ENCODE measurements at regions not wholly inside any gene's neighbourhood (a gene's known extent, or its start where the extent isn't known, plus 50 kb on each side); places are given as distances from the start of the nearest gene placed in this dataset.

DNA sequence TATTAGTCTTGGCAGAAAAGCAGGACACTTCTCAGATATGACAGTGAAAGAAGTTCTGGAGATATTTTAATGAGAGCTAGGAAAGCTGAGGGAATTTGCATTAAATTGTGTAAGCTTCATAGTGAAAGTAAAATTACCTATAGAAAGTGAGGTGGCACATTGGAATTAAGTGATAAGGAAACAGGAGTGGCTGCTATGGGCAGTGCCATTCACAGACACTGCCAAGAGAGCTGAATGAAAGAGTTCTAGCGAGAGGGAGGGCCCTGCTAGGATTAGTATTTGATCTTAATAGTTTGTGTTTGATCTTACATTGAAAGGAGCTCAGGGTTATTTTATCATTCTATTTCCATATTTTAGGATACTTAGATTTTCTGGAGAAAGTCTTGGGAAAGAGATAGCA lies 351.9 kb downstream of the DDX10 start:
- Mint-ChIP-seq H3K9me3 (no peaks in the 10 kb centered on the region), H3K4me1 (no peaks in the 10 kb centered on the region), H3K4me3 (no peak overlapping the region), H3K27me3 (ENCODE audit: low read depth) (peaks cover 3% of the 10 kb centered on the region), H3K36me3 (ENCODE audit: low read depth) (no peaks in the 10 kb centered on the region), H3K27ac (no peak overlapping the region)
- TF ChIP-seq, protein P1, sequence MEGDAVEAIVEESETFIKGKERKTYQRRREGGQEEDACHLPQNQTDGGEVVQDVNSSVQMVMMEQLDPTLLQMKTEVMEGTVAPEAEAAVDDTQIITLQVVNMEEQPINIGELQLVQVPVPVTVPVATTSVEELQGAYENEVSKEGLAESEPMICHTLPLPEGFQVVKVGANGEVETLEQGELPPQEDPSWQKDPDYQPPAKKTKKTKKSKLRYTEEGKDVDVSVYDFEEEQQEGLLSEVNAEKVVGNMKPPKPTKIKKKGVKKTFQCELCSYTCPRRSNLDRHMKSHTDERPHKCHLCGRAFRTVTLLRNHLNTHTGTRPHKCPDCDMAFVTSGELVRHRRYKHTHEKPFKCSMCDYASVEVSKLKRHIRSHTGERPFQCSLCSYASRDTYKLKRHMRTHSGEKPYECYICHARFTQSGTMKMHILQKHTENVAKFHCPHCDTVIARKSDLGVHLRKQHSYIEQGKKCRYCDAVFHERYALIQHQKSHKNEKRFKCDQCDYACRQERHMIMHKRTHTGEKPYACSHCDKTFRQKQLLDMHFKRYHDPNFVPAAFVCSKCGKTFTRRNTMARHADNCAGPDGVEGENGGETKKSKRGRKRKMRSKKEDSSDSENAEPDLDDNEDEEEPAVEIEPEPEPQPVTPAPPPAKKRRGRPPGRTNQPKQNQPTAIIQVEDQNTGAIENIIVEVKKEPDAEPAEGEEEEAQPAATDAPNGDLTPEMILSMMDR (IDR thresholded peaks at IDR 0.05; ENCODE audit: unreplicated experiment in 3 of 3), result no peak

- Mint-ChIP-seq H3K27ac (no peak overlapping the region), H3K9me3 (no peaks in the 10 kb centered on the region), H3K4me3 (no peak overlapping the region)
Measured at GRCh38 chr11:109017489-109017888, 352.6 kb downstream of the DDX10 start.

DNA sequence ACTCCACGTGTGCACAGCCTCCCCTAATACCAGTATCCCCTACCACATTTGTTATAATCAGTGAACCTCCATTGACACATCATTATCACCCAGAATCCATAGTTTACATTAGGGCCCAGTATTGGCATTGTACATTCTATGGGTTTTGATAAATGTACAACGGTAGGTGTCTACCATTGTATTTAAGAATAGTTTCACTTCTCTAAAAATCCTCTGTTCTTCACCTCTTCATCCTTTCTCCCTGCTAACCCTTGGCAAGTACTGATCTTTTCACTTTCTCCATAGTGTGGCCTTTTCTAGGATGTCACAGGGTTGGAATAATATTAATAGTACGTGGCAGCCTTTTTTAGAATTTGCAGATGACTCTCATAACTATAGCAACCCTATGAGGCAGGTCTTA lies 353.8 kb downstream of the DDX10 start:
- Mint-ChIP-seq H3K36me3 (ENCODE audit: low read depth) (no peaks in the 10 kb centered on the region), H3K4me3 (no peak overlapping the region), H3K9me3 (peaks cover 2% of the 10 kb centered on the region), H3K4me1 (no peaks in the 10 kb centered on the region), H3K27me3 (ENCODE audit: low read depth) (peaks cover 3% of the 10 kb centered on the region), H3K27ac (no peak overlapping the region)
- TF ChIP-seq, protein P1 (IDR thresholded peaks at IDR 0.05; ENCODE audit: unreplicated experiment in 3 of 3), result no peak

More at GRCh38 chr11:109017489-109017888, 352.6 kb downstream of the DDX10 start:
- Mint-ChIP-seq H3K4me1 (no peaks in the 10 kb centered on the region), H3K36me3 (ENCODE audit: low read depth) (no peaks in the 10 kb centered on the region), H3K27me3 (ENCODE audit: low read depth) (peaks cover 3% of the 10 kb centered on the region)
- TF ChIP-seq, protein P1 (IDR thresholded peaks at IDR 0.05; ENCODE audit: unreplicated experiment in 3 of 3), result no peak

GRCh38 chr11:109019342-109019936 lies 354.6 kb downstream of the DDX10 start:
- Mint-ChIP-seq H3K9me3 (peaks cover 10% of the 10 kb centered on the region), H3K36me3 (ENCODE audit: low read depth) (no peaks in the 10 kb centered on the region), H3K27me3 (ENCODE audit: low read depth) (peaks cover 3% of the 10 kb centered on the region), H3K4me3 (no peak overlapping the region), H3K4me1 (no peaks in the 10 kb centered on the region), H3K27ac (no peak overlapping the region)
- TF ChIP-seq, protein P1 (IDR thresholded peaks at IDR 0.05; ENCODE audit: unreplicated experiment in 3 of 3), result no peak

DNA sequence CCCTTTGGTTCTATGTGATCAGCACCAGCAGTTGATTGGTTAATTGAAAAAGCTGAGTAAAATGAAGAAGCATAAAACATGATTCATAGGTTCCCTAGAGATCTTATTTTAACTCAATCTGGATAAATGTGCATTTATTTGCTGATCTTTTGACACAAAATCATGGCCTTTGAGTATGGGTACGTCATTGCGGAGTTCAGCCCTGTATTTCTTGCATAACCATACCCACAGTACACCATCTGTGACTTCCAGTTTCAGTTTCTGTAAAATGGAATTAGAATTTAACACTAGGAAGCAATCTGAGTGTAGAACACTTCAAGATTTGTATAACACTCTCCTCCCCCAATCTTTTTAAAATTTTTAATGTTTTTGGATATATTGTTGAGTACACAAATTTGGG lies 358.2 kb downstream of the DDX10 start:
- Mint-ChIP-seq H3K4me1 (no peaks in the 10 kb centered on the region), H3K4me3 (no peak overlapping the region), H3K9me3 (peaks cover 32% of the 10 kb centered on the region), H3K27me3 (ENCODE audit: low read depth) (peaks cover 1% of the 10 kb centered on the region), H3K36me3 (ENCODE audit: low read depth) (no peaks in the 10 kb centered on the region), H3K27ac (no peak overlapping the region)
- TF ChIP-seq, protein P1 (IDR thresholded peaks at IDR 0.05; ENCODE audit: unreplicated experiment in 3 of 3), result no peak

DNA sequence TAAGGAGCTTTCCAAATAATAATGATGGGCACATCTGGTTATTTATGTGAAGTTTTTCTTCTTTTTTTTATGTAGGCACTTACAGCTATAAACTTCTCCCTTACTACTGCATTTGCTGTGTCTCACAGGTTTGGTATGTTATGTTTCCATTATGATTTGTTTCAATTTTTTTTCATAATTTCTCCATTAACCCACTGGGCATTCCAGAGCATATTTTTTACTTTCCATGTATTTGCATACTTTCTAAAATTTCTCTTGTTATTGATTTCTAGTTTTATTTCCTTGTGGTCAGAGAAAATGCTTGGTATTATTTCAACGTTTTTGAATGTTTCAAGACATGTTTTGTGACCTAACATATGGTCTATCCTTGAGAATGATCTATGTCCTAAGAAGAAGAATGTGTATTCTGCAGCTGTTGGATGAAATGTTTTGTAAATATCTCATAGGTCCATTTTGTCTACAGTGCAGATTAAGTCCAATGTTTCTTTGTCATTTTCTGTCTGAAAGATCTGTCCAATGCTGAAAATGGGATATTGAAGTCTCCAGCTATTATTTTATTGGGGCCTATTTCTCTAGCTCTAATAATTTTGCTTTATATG lies 362.1 kb downstream of the DDX10 start:
- Mint-ChIP-seq H3K9me3 (peaks cover 32% of the 10 kb centered on the region), H3K4me3 (no peak overlapping the region), H3K36me3 (ENCODE audit: low read depth) (no peaks in the 10 kb centered on the region), H3K27me3 (ENCODE audit: low read depth) (no peaks in the 10 kb centered on the region), H3K27ac (no peak overlapping the region), H3K4me1 (peaks cover 5% of the 10 kb centered on the region)
- TF ChIP-seq, protein P1 (IDR thresholded peaks at IDR 0.05; ENCODE audit: unreplicated experiment in 3 of 3), result no peak

Measured in nephron (organoid).